DND-41 (cell line): ENCODE measurements at regions not wholly inside any gene's neighbourhood (a gene's known extent, or its start where the extent isn't known, plus 50 kb on each side); places are given as distances from the start of the nearest gene placed in this dataset.

Source experiments
- ATAC-seq: fragments of 200-7000 bp; cut with Tn5 transposase; 3 replicates; pipeline ENCODE4 v1.9.1; 2021; ENCODE audit warnings: low read depth; ENCODE audit not compliant: insufficient read depth
- DNase-seq: peaks from one replicate; pipeline ENCODE4 v3.0.0-alpha.2; 2020
- H2AFZ ChIP-seq: 2 replicates; pipeline ENCODE4 v1.6.0; 2012; ENCODE audit warnings: low read depth, low read length
- H3K27ac ChIP-seq: 2 replicates; pipeline ENCODE4 v1.5.1; 2012; ENCODE audit warnings: low read length, inconsistent platforms
- H3K27me3 ChIP-seq: fragments of 200-600 bp; sonication (generic); 2 replicates; pipeline ENCODE4 v1.6.0; 2012; ENCODE audit warnings: low read length, mild to moderate bottlenecking, inconsistent platforms; ENCODE audit not compliant: insufficient read depth, poor library complexity
- H3K36me3 ChIP-seq: 2 replicates; pipeline ENCODE4 v1.5.1; 2012; ENCODE audit warnings: low read length, inconsistent platforms; ENCODE audit not compliant: insufficient read depth
- H3K4me1 ChIP-seq: 2 replicates; pipeline ENCODE4 v1.5.1; 2012; ENCODE audit warnings: mild to moderate bottlenecking, low read length; ENCODE audit not compliant: insufficient read depth
- H3K4me2 ChIP-seq: 2 replicates; pipeline ENCODE4 v1.6.0; 2012; ENCODE audit warnings: mild to moderate bottlenecking, moderate library complexity, low read length, inconsistent platforms; ENCODE audit not compliant: insufficient read depth
- H3K4me3 ChIP-seq, 2 experiments: fragments of 200-600 bp in 1 of 2; shearing (Covaris generic) in 1 of 2; 2 replicates each; pipeline ENCODE4 v1.5.1; 2012 to 2016; ENCODE audit warnings: inconsistent platforms in 2 of 2, low read length in 2 of 2, mild to moderate bottlenecking in 2 of 2, low read depth in 1 of 2, moderate library complexity in 1 of 2
- H3K79me2 ChIP-seq: 2 replicates; pipeline ENCODE4 v1.6.0; 2012; ENCODE audit warnings: low read length, inconsistent platforms; ENCODE audit not compliant: insufficient read depth
- H3K9ac ChIP-seq: 2 replicates; pipeline ENCODE4 v1.6.0; 2012; ENCODE audit warnings: low read depth, mild to moderate bottlenecking, inconsistent platforms, low read length, moderate library complexity
- H3K9me3 ChIP-seq: 2 replicates; pipeline ENCODE4 v1.5.1; 2012; ENCODE audit warnings: low read length, moderate library complexity, mild to moderate bottlenecking, inconsistent platforms; ENCODE audit not compliant: insufficient read depth, severe bottlenecking
- H4K20me1 ChIP-seq: 2 replicates; pipeline ENCODE4 v1.6.0; 2012; ENCODE audit warnings: low read length; ENCODE audit not compliant: insufficient read depth
- EZH2 ChIP-seq: IDR thresholded peaks from 3 replicates; pipeline ENCODE4 v1.6.1; 2012; ENCODE audit warnings: borderline replicate concordance, low read depth, mild to moderate bottlenecking, moderate library complexity, low read length, inconsistent platforms; ENCODE audit not compliant: severe bottlenecking
- TF ChIP-seq, protein P1 (sequence below): IDR thresholded peaks from 2 replicates; pipeline ENCODE4 v1.5.1; 2012; ENCODE audit warnings: borderline replicate concordance, low read length, moderate library complexity, mild to moderate bottlenecking; ENCODE audit not compliant: poor library complexity, severe bottlenecking; ENCODE audit errors: extremely low read depth

DNA sequence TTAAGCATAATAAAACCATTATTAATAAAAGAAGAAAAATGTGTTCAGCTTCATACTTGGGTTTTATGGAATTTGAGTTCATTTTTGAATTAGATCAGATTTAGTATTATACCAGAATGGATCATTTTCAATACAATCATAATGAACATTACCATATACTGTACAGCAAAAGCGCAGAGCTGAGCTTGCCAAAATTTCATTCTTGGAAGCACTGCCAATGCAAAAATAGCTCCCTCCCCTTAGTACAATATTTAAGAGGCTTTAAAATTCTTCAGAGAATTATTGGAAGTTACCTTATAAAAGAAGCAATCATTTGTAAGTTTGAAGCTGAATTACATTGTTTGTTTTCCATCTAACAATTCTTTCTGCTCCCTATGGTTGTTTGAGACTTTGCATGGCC lies 938.1 kb upstream of the SLC39A10 start:
- Histone ChIP-seq H3K9me3 (no peaks in the 10 kb centered on the region), H3K4me1 (no peaks in the 10 kb centered on the region), H3K4me2 (no peak overlapping the region), H3K9ac (no peak overlapping the region), H3K27me3 (no peaks in the 10 kb centered on the region), H3K4me3 (no peak overlapping the region), H3K79me2 (no peaks in the 10 kb centered on the region), H2AFZ (no peak overlapping the region), H3K27ac (no peak overlapping the region), H3K36me3 (no peaks in the 10 kb centered on the region), H4K20me1 (no peaks in the 10 kb centered on the region)
- DNase-seq: no peak
- ATAC-seq: no peak
- no peak for TF ChIP-seq EZH2
- TF ChIP-seq, protein P1, sequence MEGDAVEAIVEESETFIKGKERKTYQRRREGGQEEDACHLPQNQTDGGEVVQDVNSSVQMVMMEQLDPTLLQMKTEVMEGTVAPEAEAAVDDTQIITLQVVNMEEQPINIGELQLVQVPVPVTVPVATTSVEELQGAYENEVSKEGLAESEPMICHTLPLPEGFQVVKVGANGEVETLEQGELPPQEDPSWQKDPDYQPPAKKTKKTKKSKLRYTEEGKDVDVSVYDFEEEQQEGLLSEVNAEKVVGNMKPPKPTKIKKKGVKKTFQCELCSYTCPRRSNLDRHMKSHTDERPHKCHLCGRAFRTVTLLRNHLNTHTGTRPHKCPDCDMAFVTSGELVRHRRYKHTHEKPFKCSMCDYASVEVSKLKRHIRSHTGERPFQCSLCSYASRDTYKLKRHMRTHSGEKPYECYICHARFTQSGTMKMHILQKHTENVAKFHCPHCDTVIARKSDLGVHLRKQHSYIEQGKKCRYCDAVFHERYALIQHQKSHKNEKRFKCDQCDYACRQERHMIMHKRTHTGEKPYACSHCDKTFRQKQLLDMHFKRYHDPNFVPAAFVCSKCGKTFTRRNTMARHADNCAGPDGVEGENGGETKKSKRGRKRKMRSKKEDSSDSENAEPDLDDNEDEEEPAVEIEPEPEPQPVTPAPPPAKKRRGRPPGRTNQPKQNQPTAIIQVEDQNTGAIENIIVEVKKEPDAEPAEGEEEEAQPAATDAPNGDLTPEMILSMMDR: no peak

DNA sequence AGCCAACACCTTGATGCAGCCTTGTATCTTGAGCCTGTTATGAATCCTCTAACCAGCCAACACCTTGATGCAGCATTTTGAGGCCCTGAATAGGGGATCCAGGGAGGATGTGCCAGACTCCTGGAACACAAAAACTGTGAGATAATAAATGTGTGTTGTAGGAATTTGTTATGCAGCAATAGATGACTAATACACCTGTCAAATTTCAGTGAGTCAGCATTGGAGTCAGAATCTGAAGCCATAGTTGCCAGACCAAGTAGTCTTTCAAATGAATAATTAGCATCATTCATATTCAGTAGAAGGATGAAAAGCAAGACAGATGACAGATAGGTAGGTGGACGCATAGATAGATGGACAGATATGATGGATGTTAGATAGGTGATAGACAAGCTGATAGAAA lies 942.5 kb upstream of the SLC39A10 start:
- Histone ChIP-seq H3K9ac (no peak overlapping the region), H3K4me3 (no peak overlapping the region), H3K27ac (no peak overlapping the region), H3K4me2 (no peak overlapping the region), H4K20me1 (no peaks in the 10 kb centered on the region), H3K36me3 (no peaks in the 10 kb centered on the region), H3K9me3 (no peaks in the 10 kb centered on the region), H2AFZ (no peak overlapping the region), H3K27me3 (no peaks in the 10 kb centered on the region), H3K79me2 (no peaks in the 10 kb centered on the region), H3K4me1 (no peaks in the 10 kb centered on the region)
- no peak for DNase-seq
- TF ChIP-seq EZH2: no peak
- TF ChIP-seq, protein P1: no peak
- no peak for ATAC-seq

DNA sequence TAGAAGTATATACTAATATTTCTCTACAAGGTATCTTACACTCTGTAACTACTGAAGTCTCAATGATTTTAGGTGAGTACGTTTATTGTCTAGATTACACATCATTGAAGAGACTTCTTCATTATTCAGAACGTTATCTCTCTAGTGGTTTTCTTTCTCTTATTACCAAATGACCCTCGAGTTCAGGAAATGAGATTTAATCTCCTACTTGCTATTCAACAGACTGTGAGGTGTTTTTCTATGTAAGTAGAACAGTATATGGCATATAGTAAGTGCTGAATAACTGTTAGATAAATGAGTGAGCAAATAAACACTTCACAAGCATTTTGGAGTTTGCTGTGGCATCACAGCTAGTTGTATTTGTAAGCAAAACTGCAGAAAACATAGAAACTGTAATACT lies 947.2 kb upstream of the SLC39A10 start:
- ATAC-seq: no peak
- no peak overlapping the region for H3K27ac ChIP-seq

More for the DNA sequence above, 947.2 kb upstream of the SLC39A10 start:
- Histone ChIP-seq H3K4me2 (no peak overlapping the region), H3K4me1 (no peaks in the 10 kb centered on the region), H2AFZ (no peak overlapping the region), H4K20me1 (no peaks in the 10 kb centered on the region), H3K4me3 (no peak overlapping the region), H3K36me3 (no peaks in the 10 kb centered on the region), H3K79me2 (no peaks in the 10 kb centered on the region), H3K9ac (no peak overlapping the region), H3K27me3 (no peaks in the 10 kb centered on the region), H3K9me3 (no peaks in the 10 kb centered on the region)
- TF ChIP-seq EZH2: no peak
- TF ChIP-seq, protein P1: no peak
- DNase-seq: no peak
